ENCODE measurements at regions not wholly inside any gene's neighbourhood (a gene's known extent, or its start where the extent isn't known, plus 50 kb on each side); places are given as distances from the start of the nearest gene placed in this dataset.

- TF ChIP-seq CTCF (IDR thresholded peaks at IDR 0.05) (no peak), POLR2AphosphoS5 (IDR thresholded peaks at IDR 0.05) (no peak), POLR2A (IDR thresholded peaks at IDR 0.05) (no peak), EP300 (IDR thresholded peaks at IDR 0.05) (no peak)
Measured at GRCh38 chr6:8322659-8323058, 112.7 kb downstream of the SLC35B3 start.
